ENCODE measurements at regions not wholly inside any gene's neighbourhood (a gene's known extent, or its start where the extent isn't known, plus 50 kb on each side); places are given as distances from the start of the nearest gene placed in this dataset.
A peak's percentile ranks its signal among the peaks of the same experiment; 100 is the strongest.
"Not testable (repeated sequence)": the region's sequence is repeated elsewhere in the genome, so short reads cannot be mapped to it uniquely, and the experiment has no call there.

DNA sequence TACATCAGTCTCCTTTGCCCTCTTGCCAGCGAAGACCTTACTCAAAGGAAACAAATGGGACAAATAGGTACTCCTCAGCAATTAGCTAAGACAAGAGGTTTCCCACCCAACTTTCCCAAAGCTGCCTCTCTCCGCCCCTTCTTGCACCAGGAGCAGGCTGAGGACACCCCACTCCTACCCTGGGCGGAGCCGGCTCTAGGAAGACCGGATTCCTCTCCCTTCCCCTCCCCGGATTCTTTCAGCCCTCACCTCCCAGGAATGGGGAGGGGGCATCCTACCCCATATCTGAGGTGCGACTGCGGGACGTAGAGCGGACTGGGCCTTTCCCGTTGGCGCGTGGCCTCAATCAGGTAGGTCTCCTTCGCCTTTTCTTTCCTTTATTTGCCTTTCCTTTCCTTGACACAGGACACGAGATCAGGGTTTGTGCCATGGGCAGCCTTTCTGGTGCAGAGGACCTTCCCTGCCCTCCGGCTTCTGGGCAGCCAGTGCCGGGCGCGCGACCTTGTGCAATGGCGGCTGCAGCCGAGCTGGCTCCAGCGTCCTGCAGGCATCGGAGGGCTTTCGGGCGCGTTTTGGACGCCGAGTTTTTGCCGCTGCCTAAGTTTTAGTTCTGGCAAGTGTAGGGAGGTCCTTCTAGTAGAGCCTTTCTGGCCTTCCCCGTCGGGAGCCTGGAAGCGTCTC is 279.9 kb downstream of the PLS3 start:
- WGBS, 4 donors: 20% methylated on average over 4 of the region's 33 CpGs; no CpG with 5 or more reads in 3 of the 4 donors
- H3K36me3 ChIP-seq (replicated peaks in 1 of 2); H3K27ac ChIP-seq; DNase-seq; intact Hi-C loops (cut with DNase I); H3K27me3 ChIP-seq; H3K4me1 ChIP-seq (replicated peaks in 1 of 2); H3K9me3 ChIP-seq (replicated peaks in 1 of 3); H3K4me3 ChIP-seq: not testable (repeated sequence)

GRCh38 chrX:115850986-115851385 is 290.0 kb downstream of the PLS3 start:
- H3K9me3 ChIP-seq (replicated peaks in 1 of 3); H3K27me3 ChIP-seq; H3K4me1 ChIP-seq (replicated peaks in 1 of 2); H3K4me3 ChIP-seq; intact Hi-C loops (cut with DNase I); H3K36me3 ChIP-seq (replicated peaks in 1 of 2); H3K27ac ChIP-seq: not testable (repeated sequence)
- peak in 3 of 7 donors; percentile 2 to 49 (median 10) for DNase-seq
- no CpG with 5 or more reads among the region's 23 CpGs for WGBS, 4 donors

- DNase-seq: peak in 2 of 7 donors; percentile 73 to 89
- H3K36me3 ChIP-seq (replicated peaks in 1 of 2); H3K27me3 ChIP-seq; H3K4me3 ChIP-seq; intact Hi-C loops (cut with DNase I); H3K4me1 ChIP-seq (replicated peaks in 1 of 2); H3K9me3 ChIP-seq (replicated peaks in 1 of 3): not testable (repeated sequence)
- H3K27ac ChIP-seq: peak overlapping the region in 1 of 5 donors; percentile 81
- WGBS, 4 donors: no CpG with 5 or more reads among the region's 32 CpGs
These were observed 292.3 kb downstream of the PLS3 start for GRCh38 chrX:115853260-115853659.

- intact Hi-C loops (cut with DNase I); H3K27ac ChIP-seq; DNase-seq; H3K4me1 ChIP-seq (replicated peaks in 1 of 2); H3K9me3 ChIP-seq (replicated peaks in 1 of 3); H3K27me3 ChIP-seq; H3K36me3 ChIP-seq (replicated peaks in 1 of 2); H3K4me3 ChIP-seq: not testable (repeated sequence)
- 86 to 100% (median 94%) methylated on average over 1 to 2 of the region's 15 CpGs; no CpG with 5 or more reads in 1 of the 4 donors for WGBS, 4 donors
These were observed 289.4 kb upstream of the AGTR2 start for GRCh38 chrX:115881170-115881569.

- H3K9me3 ChIP-seq (replicated peaks in 1 of 3); H3K4me3 ChIP-seq; H3K36me3 ChIP-seq (replicated peaks in 1 of 2); H3K27me3 ChIP-seq; H3K4me1 ChIP-seq (replicated peaks in 1 of 2); intact Hi-C loops (cut with DNase I); DNase-seq; H3K27ac ChIP-seq: not testable (repeated sequence)
- WGBS, 4 donors: 96 to 98% methylated on average over 3 of the region's 13 CpGs; no CpG with 5 or more reads in 2 of the 4 donors
These were observed 286.4 kb upstream of the AGTR2 start for GRCh38 chrX:115884121-115884520.

DNA sequence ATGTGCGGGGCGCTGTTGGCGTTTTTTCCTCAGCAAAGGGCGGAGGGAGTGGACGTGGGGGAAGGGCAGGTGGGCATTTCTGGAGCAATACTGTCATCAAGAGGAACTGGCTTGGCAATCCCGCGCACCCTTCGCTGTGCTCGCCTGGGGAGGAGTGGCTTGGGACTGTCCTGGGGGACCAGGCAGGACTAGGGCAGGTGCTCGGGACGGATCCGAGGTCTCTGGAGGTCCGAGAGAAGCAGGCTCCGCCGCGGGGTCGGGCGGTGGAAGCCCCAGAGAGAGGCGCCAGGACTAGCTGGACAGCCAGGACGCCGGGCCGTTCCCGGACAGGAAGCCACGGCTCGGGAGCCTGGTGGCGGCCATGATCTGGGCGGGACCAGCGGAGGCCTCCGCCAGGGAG is 282.5 kb upstream of the AGTR2 start:
- WGBS, 4 donors: 43 to 95% methylated on average over 11 to 12 of the region's 29 CpGs; no CpG with 5 or more reads in 2 of the 4 donors

GRCh38 chrX:115888519-115888918 is 282.0 kb upstream of the AGTR2 start:
- H3K36me3 ChIP-seq (replicated peaks in 1 of 2); H3K4me3 ChIP-seq; H3K9me3 ChIP-seq (replicated peaks in 1 of 3); H3K4me1 ChIP-seq (replicated peaks in 1 of 2); H3K27me3 ChIP-seq; H3K27ac ChIP-seq; intact Hi-C loops (cut with DNase I): not testable (repeated sequence)
- 27% methylated on average over 13 of the region's 39 CpGs; no CpG with 5 or more reads in 3 of the 4 donors for WGBS, 4 donors
- peak in 1 of 7 donors; percentile 24 for DNase-seq

More for the DNA sequence above, 282.5 kb upstream of the AGTR2 start:
- DNase-seq: peak in 4 of 7 donors; percentile 62 to 84 (median 69)
- H3K27me3 ChIP-seq; H3K36me3 ChIP-seq (replicated peaks in 1 of 2); H3K9me3 ChIP-seq (replicated peaks in 1 of 3); intact Hi-C loops (cut with DNase I); H3K4me1 ChIP-seq (replicated peaks in 1 of 2): not testable (repeated sequence)
- H3K27ac ChIP-seq: peak overlapping the region in 2 of 5 donors; percentile 71 to 90
- peak overlapping the region in 1 of 4 donors; percentile 17 for H3K4me3 ChIP-seq

Measured in adrenal gland (tissue), 9 donors.